ENCODE measurements at regions not wholly inside any gene's neighbourhood (a gene's known extent, or its start where the extent isn't known, plus 50 kb on each side); places are given as distances from the start of the nearest gene placed in this dataset.

DNA sequence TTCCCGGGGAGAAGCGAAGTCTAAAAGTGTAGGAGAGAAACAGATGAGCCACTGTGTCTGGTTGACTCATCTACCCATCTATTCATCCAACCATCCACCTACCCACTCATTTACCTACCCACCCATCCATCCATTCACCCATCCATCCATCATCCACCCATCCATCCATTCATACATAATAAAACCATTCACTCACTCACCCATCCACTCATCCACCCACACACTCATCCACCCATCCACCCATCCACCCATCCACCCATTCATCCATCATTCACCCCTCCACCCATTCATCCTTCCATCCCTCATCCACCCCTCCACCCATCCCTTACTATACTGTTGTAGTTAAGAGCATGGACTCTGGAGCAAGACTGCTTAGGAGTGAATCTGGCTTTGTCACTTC lies 136.4 kb upstream of the ATP2B2 start:
- FAIRE-seq, result no peak
- no TSS peak for BruUV-seq (replicated peaks)
- H3K9me3 ChIP-seq (ENCODE audit: low read length), result no peaks in the 10 kb centered on the region

More for the DNA sequence above, 136.4 kb upstream of the ATP2B2 start:
- no peak overlapping the region for H2AFZ ChIP-seq (ENCODE audit: low read length)
- in situ Hi-C loops (cut with HindIII; ENCODE audit: extremely low pct_ligation_motif_present, low pct_unique_long_range_greater_than_20kb), result no loop called here
- POLR2A ChIA-PET, result no interaction called here
- no peaks in the 10 kb centered on the region for H3K4me1 ChIP-seq (ENCODE audit: insufficient read depth, low read length)
- no peaks in the 10 kb centered on the region for H4K20me1 ChIP-seq (ENCODE audit: insufficient read depth, low read length)
- intact Hi-C loops (cut with micrococcal nuclease; ENCODE audit: unreplicated experiment), result no loop called here
- no peaks in the 10 kb centered on the region for H3K79me2 ChIP-seq (ENCODE audit: insufficient read depth, low read length)
- peaks cover 2 to 6% of the 10 kb centered on the region in 2 experiments; a peak in 2 of 5 replicates for H3K27me3 ChIP-seq (ENCODE audit: control insufficient read depth in 1 of 2, insufficient read depth in 2 of 2, low read length in 2 of 2)
- TF ChIP-seq EP300 (IDR thresholded peaks at IDR 0.05; ENCODE audit: low read depth in 2 of 2, low read length in 2 of 2) (no peak), EP300 (CRISPR knock-in tag; IDR thresholded peaks at IDR 0.05; ENCODE audit: borderline replicate concordance) (no peak), PAX8 (CRISPR knock-in tag; IDR thresholded peaks at IDR 0.05; ENCODE audit: borderline replicate concordance) (no peak), NFYC (CRISPR knock-in tag; IDR thresholded peaks at IDR 0.05) (no peak), ZNF18 (CRISPR knock-in tag; IDR thresholded peaks at IDR 0.05; ENCODE audit: insufficient replicate concordance) (no peak), ZNF234 (CRISPR knock-in tag; conservative IDR thresholded peaks at IDR 0.05) (no peak), ZNF580 (CRISPR knock-in tag; IDR thresholded peaks at IDR 0.05; ENCODE audit: borderline replicate concordance, low read depth) (no peak), FOXA3 (CRISPR knock-in tag; IDR thresholded peaks at IDR 0.05) (no peak), KDM3A (CRISPR knock-in tag; IDR thresholded peaks at IDR 0.05; ENCODE audit: low read depth) (no peak), ZNF800 (CRISPR knock-in tag; IDR thresholded peaks at IDR 0.05) (no peak), MXI1 (IDR thresholded peaks at IDR 0.05; ENCODE audit: borderline replicate concordance, low read depth, low read length) (no peak), XBP1 (CRISPR knock-in tag; IDR thresholded peaks at IDR 0.05) (no peak), ISL2 (CRISPR knock-in tag; IDR thresholded peaks at IDR 0.05) (no peak), POLR2AphosphoS2 (IDR thresholded peaks at IDR 0.05; ENCODE audit: low read depth, low read length) (no peak), ESRRA (CRISPR knock-in tag; IDR thresholded peaks at IDR 0.05; ENCODE audit: low read depth) (no peak), DRAP1 (CRISPR knock-in tag; IDR thresholded peaks at IDR 0.05) (no peak)
- TF ChIP-seq, protein P1, sequence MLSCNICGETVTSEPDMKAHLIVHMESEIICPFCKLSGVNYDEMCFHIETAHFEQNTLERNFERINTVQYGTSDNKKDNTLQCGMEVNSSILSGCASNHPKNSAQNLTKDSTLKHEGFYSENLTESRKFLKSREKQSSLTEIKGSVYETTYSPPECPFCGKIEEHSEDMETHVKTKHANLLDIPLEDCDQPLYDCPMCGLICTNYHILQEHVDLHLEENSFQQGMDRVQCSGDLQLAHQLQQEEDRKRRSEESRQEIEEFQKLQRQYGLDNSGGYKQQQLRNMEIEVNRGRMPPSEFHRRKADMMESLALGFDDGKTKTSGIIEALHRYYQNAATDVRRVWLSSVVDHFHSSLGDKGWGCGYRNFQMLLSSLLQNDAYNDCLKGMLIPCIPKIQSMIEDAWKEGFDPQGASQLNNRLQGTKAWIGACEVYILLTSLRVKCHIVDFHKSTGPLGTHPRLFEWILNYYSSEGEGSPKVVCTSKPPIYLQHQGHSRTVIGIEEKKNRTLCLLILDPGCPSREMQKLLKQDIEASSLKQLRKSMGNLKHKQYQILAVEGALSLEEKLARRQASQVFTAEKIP (CRISPR knock-in tag; IDR thresholded peaks at IDR 0.05; ENCODE audit: borderline replicate concordance), result no peak
- no peak overlapping the region for H3K4me2 ChIP-seq (ENCODE audit: low read depth, low read length)
- no peak for DNase-seq (ENCODE audit: low spot score)
- H3K9ac ChIP-seq (ENCODE audit: insufficient read depth, low read depth, low read length), result no peak overlapping the region
- ATAC-seq, result no peak
- H3K36me3 ChIP-seq (replicated peaks in 1 of 2; ENCODE audit: control insufficient read depth in 1 of 2, insufficient read depth in 2 of 2, low read length in 2 of 2), result no peaks in the 10 kb centered on the region
- H3K4me3 ChIP-seq (replicated peaks in 1 of 3; ENCODE audit: insufficient read depth in 1 of 3, low read depth in 2 of 3, low read length in 3 of 3), result no peak overlapping the region
- H3K27ac ChIP-seq (ENCODE audit: extremely low read length, insufficient read depth, low read length), result no peak overlapping the region
- 5% methylated on average over 2 of the region's 2 CpGs for WGBS (ENCODE audit: low lambda C conversion rate)
- CTCF ChIA-PET (ENCODE audit: low intra/inter-chr PET ratio, low total read pairs), result no interaction called here

Data from HepG2 (cell line).